OCI-LY3 (cell line): ENCODE measurements at regions not wholly inside any gene's neighbourhood (a gene's known extent, or its start where the extent isn't known, plus 50 kb on each side); places are given as distances from the start of the nearest gene placed in this dataset.

ENCODE experiments used
- H2AFZ ChIP-seq: fragments of 200-600, 300-600 bp; shearing (Covaris generic); 2 replicates; pipeline ENCODE4 v1.6.0; 2014; ENCODE audit warnings: antibody characterized with exemption, low read depth, low read length
- H3K27ac ChIP-seq: fragments of 200-600, 300-600 bp; sonication (generic); 2 replicates; pipeline ENCODE4 v1.5.1; 2014; ENCODE audit warnings: mild to moderate bottlenecking, low read length, moderate library complexity, mixed read lengths
- H3K27me3 ChIP-seq: fragments of 200-600, 300-600 bp; sonication (generic); 2 replicates; pipeline ENCODE4 v1.6.1; 2014; ENCODE audit warnings: low read depth, low read length, mixed read lengths
- H3K36me3 ChIP-seq: fragments of 200-600, 300-600 bp; sonication (generic); replicated peaks from 2 replicates; pipeline ENCODE3; 2014; ENCODE audit warnings: low read depth, low read length, mixed read lengths
- H3K4me1 ChIP-seq: fragments of 300-600, 200-600 bp; sonication (generic); 2 replicates; pipeline ENCODE4 v1.6.1; 2014; ENCODE audit warnings: low read length, mixed read lengths
- H3K4me2 ChIP-seq: fragments of 200-600, 300-600 bp; sonication (generic); 2 replicates; pipeline ENCODE4 v1.6.1; 2014; ENCODE audit warnings: low read length, mixed read lengths
- H3K4me3 ChIP-seq: fragments of 300-600, 200-600 bp; sonication (generic); 2 replicates; pipeline ENCODE4 v1.5.1; 2014; ENCODE audit warnings: antibody characterized with exemption, mild to moderate bottlenecking, low read length, moderate library complexity
- H3K79me2 ChIP-seq: fragments of 300-600, 200-600 bp; shearing (Covaris generic); 2 replicates; pipeline ENCODE4 v1.6.1; 2014; ENCODE audit warnings: mild to moderate bottlenecking, low read length, mixed read lengths
- H3K9ac ChIP-seq: fragments of 300-600, 200-600 bp; shearing (Covaris generic); 2 replicates; pipeline ENCODE4 v1.6.0; 2014; ENCODE audit warnings: mild to moderate bottlenecking, low read length, moderate library complexity
- H3K9me3 ChIP-seq: fragments of 200-600, 300-600 bp; shearing (Covaris generic); 2 replicates; pipeline ENCODE4 v1.6.1; 2014; ENCODE audit warnings: low read length, mixed read lengths; ENCODE audit not compliant: insufficient read depth
- H4K20me1 ChIP-seq: fragments of 200-600, 300-600 bp; sonication (generic); 2 replicates; pipeline ENCODE4 v1.6.1; 2016; ENCODE audit warnings: low read length, mixed read lengths; ENCODE audit not compliant: insufficient read depth
- EZH2phosphoT487 ChIP-seq: fragments of 200-600 bp; shearing (Covaris generic); IDR thresholded peaks from 2 replicates; pipeline ENCODE4 v1.6.1; 2018; ENCODE audit warnings: antibody characterized with exemption, mixed run types, low read depth
- TF ChIP-seq, protein P1 (sequence below): fragments of 200-600, 300-600 bp; sonication (generic); IDR thresholded peaks from 2 replicates; pipeline ENCODE4 v1.5.1; 2014; ENCODE audit warnings: antibody characterized with exemption, low read length, low read depth

DNA sequence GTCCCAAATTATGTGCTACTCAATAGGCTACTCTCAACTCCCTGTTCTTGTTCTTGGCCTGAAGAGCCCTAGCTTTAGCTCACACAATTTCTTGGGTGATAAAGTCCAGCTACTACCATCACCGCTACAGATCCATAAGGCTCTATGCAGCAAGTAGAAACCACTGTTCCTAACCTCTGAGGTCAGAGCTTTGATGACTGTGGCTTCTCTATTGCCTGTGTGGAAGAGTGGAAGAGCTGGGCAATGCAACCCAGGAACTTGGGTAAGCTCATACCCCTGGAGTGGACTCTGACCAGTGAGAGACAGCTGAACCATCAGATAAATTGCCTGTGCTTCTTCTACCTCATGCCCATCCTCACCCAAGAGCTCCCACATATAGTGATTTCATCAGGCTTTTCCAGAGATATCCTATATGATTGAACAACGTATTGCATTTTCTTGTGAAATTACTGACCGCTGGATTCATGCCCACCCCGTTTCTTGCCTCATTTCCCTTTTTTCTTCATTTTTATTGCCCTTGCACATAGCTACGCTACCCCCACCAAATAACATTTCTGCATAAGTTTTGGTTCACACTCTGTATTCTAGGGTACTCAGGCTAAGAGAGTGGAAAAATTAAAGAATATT is 172.3 kb upstream of the MBNL1 start:
- Histone ChIP-seq H3K79me2 (no peaks in the 10 kb centered on the region), H3K9me3 (no peaks in the 10 kb centered on the region), H3K4me1 (peaks cover 26% of the 10 kb centered on the region), H3K36me3 (peaks cover 8% of the 10 kb centered on the region), H4K20me1 (no peaks in the 10 kb centered on the region), H3K27me3 (no peaks in the 10 kb centered on the region), H3K4me3 (no peak overlapping the region), H3K4me2 (no peak overlapping the region), H3K9ac (no peak overlapping the region), H3K27ac (no peak overlapping the region), H2AFZ (no peak overlapping the region)
- TF ChIP-seq, protein P1, sequence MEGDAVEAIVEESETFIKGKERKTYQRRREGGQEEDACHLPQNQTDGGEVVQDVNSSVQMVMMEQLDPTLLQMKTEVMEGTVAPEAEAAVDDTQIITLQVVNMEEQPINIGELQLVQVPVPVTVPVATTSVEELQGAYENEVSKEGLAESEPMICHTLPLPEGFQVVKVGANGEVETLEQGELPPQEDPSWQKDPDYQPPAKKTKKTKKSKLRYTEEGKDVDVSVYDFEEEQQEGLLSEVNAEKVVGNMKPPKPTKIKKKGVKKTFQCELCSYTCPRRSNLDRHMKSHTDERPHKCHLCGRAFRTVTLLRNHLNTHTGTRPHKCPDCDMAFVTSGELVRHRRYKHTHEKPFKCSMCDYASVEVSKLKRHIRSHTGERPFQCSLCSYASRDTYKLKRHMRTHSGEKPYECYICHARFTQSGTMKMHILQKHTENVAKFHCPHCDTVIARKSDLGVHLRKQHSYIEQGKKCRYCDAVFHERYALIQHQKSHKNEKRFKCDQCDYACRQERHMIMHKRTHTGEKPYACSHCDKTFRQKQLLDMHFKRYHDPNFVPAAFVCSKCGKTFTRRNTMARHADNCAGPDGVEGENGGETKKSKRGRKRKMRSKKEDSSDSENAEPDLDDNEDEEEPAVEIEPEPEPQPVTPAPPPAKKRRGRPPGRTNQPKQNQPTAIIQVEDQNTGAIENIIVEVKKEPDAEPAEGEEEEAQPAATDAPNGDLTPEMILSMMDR, result no peak
- no peak for TF ChIP-seq EZH2phosphoT487

DNA sequence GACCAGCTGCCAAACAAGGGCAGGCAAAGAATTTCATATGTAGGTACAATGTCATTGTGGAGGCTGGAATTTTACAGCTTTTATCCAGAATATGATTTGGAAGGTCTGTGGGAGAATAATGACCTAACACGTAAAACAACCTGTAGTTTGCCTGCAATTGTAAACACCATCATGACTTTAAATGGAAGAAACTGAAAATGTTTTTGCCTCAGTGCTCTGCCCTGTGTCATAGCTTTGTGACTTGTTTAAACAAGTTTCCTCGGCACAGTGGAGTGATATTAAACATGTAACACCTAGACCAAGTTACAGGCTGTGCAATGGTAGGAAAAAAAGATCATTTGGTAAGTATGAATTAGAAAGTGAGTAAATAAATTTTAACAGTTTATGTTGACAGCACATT is 171.6 kb upstream of the MBNL1 start:
- Histone ChIP-seq H3K36me3 (peaks cover 13% of the 10 kb centered on the region), H3K9me3 (peaks cover 4% of the 10 kb centered on the region), H3K27me3 (no peaks in the 10 kb centered on the region), H3K79me2 (no peaks in the 10 kb centered on the region), H3K4me3 (no peak overlapping the region), H3K4me2 (no peak overlapping the region), H4K20me1 (no peaks in the 10 kb centered on the region), H3K27ac (no peak overlapping the region), H3K4me1 (peaks cover 32% of the 10 kb centered on the region), H3K9ac (no peak overlapping the region), H2AFZ (no peak overlapping the region)
- TF ChIP-seq, protein P1, result no peak
- TF ChIP-seq EZH2phosphoT487, result no peak

DNA sequence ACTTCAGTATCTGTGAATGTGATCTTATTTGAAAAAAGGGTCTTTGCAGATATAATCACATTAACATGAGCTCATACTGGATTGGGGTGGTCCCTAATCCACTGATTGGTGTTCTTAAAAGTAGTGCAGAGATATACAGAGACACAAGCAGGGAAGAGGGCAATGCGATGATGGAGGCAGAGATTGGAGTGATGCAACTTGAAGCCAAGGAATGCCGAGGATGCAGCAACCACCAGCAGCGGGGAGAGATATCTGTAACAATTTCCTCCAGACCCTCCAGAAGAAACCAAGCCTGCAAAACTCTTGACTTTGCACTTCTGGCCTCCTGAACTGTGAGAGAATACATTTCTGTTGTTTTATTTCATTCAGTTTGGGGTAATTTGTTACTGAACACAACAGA is 171.0 kb upstream of the MBNL1 start:
- no peak overlapping the region for H3K27ac ChIP-seq
- H2AFZ ChIP-seq, result no peak overlapping the region
- H3K27me3 ChIP-seq, result no peaks in the 10 kb centered on the region
- H4K20me1 ChIP-seq, result no peaks in the 10 kb centered on the region
- peaks cover 7% of the 10 kb centered on the region for H3K9me3 ChIP-seq
- H3K4me2 ChIP-seq, result no peak overlapping the region
- H3K79me2 ChIP-seq, result no peaks in the 10 kb centered on the region
- no peak for TF ChIP-seq EZH2phosphoT487
- TF ChIP-seq, protein P1, result no peak
- H3K9ac ChIP-seq, result no peak overlapping the region
- peaks cover 18% of the 10 kb centered on the region for H3K36me3 ChIP-seq
- H3K4me1 ChIP-seq, result peaks cover 34% of the 10 kb centered on the region
- no peak overlapping the region for H3K4me3 ChIP-seq

DNA sequence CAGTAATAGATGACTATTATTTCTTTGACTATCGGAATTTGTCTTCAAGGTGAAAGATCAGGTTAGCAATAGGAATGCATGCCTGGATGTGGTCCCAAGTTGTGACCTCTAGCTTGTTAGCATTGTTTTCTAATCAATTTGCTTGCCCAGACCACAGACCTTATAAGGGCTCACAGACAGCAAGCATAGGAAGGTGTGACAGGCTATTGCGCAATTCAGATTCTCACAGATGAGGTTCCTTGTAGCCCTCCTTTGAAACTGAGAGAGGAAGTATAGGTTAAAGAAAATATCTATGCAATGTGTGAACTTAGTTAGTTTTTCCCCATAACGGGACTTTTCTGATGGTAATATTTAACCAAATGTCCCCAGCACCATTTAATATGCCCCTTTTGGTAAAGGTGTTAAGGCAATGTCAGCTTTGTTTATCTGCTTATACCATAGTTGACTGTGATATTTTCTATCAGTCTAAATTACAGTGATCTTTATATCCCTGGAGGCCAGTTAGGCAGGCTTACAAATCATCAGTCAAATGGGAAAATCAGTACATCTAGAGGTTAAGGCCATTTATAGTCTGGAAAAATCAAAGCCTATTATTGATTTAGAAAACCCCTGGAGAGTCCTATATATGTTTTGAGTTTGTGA is 168.1 kb upstream of the MBNL1 start:
- Histone ChIP-seq H3K79me2 (no peaks in the 10 kb centered on the region), H3K4me2 (peak overlapping the region; percentile 61), H3K27ac (peak overlapping the region; percentile 77), H4K20me1 (no peaks in the 10 kb centered on the region), H3K36me3 (peaks cover 23% of the 10 kb centered on the region), H3K4me1 (peaks cover 58% of the 10 kb centered on the region), H3K27me3 (no peaks in the 10 kb centered on the region), H3K9ac (peak overlapping the region; percentile 46; the same call in 1 of the 2 replicates), H3K4me3 (peak overlapping the region; percentile 28), H2AFZ (no peak overlapping the region; the same call in 1 of the 2 replicates), H3K9me3 (peaks cover 7% of the 10 kb centered on the region)
- no peak for TF ChIP-seq EZH2phosphoT487
- TF ChIP-seq, protein P1, result no peak
